ENCODE measurements at regions not wholly inside any gene's neighbourhood (a gene's known extent, or its start where the extent isn't known, plus 50 kb on each side); places are given as distances from the start of the nearest gene placed in this dataset.

DNA sequence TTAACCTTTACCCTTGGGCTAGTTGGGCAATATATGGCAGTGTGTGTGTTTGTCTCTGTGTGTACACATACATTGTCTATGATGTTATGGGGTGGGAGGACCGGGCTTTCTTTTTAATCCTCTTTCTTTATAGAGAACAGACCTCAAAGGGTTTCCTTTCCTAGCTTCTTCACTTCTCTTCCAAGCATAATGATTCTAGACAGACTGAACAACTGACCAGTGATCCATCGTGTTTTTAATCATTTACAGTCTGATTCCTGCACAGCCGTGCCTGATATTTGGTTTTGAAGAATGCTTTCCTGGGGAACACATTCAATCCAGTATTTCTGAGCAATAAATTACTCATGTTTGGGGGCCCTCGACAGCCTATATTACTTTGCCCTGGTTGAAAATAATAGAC is 481.1 kb upstream of the DCN start:
- TF ChIP-seq, protein P1, sequence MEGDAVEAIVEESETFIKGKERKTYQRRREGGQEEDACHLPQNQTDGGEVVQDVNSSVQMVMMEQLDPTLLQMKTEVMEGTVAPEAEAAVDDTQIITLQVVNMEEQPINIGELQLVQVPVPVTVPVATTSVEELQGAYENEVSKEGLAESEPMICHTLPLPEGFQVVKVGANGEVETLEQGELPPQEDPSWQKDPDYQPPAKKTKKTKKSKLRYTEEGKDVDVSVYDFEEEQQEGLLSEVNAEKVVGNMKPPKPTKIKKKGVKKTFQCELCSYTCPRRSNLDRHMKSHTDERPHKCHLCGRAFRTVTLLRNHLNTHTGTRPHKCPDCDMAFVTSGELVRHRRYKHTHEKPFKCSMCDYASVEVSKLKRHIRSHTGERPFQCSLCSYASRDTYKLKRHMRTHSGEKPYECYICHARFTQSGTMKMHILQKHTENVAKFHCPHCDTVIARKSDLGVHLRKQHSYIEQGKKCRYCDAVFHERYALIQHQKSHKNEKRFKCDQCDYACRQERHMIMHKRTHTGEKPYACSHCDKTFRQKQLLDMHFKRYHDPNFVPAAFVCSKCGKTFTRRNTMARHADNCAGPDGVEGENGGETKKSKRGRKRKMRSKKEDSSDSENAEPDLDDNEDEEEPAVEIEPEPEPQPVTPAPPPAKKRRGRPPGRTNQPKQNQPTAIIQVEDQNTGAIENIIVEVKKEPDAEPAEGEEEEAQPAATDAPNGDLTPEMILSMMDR (IDR thresholded peaks at IDR 0.05; ENCODE audit: extremely low read depth, missing control alignments) = no peak
- DNase-seq (ENCODE audit: low spot score) = no peak

DNA sequence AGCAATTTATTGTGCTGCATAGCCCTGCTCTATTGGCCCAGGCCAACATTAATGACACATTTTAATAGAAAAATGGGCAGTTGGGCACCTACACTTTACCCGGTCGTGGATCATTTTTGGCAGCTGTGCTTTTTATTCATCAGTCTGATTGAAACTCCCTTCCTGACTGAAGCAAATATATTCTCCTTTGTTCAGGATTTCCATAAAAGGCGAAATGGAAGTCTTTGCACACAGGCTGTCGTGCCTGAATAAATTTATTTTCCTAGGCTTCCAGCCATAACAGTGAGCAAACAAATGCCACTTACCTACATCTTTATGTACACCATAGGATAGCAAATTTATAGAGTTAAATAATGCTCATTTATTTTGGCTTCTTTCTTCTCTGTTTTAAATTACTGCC is 480.7 kb upstream of the DCN start:
- DNase-seq (ENCODE audit: low spot score) = no peak
- TF ChIP-seq, protein P1 (IDR thresholded peaks at IDR 0.05; ENCODE audit: extremely low read depth, missing control alignments) = no peak

DNA sequence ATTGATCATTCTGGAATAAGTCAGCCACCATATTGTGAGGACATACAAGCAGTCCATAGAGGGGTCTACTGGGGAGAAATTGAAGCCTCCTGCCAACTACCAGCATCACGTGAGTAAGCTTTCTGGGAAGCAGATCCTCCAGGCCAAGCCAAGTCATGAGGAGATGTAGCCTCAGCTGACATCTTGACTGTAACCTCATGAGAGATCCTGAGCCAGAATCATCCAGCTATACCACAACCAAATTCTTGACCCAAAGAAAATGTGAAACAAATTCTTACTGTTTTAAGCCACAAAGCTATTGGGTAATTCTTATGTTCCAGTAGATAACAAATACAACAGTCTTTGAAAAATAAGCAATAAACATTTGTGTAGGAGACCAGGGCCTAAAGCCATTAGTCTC is 479.4 kb upstream of the DCN start:
- TF ChIP-seq, protein P1 (IDR thresholded peaks at IDR 0.05; ENCODE audit: extremely low read depth, missing control alignments) = no peak
- DNase-seq (ENCODE audit: low spot score) = no peak

DNA sequence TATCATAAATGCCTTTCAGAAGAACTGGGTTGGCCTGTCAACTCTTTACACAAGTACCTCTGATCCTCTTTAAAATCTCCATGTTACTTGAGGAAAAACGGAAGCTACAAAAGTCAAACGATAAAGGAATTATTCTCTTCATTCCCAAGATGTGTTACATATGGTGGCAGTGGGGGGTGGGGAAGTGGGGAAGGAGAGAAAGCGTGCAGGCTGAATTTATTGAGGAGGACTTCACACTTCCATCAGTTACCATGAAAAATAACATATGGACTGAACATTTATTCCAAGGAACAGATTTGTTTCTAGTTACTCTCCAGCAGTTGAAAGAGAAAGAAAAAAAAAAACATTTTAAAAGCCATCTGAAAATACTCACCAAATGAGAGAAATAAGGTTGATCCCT is 474.4 kb upstream of the DCN start:
- no peak for DNase-seq (ENCODE audit: low spot score)
- TF ChIP-seq, protein P1 (IDR thresholded peaks at IDR 0.05; ENCODE audit: extremely low read depth, missing control alignments) = no peak

DNA sequence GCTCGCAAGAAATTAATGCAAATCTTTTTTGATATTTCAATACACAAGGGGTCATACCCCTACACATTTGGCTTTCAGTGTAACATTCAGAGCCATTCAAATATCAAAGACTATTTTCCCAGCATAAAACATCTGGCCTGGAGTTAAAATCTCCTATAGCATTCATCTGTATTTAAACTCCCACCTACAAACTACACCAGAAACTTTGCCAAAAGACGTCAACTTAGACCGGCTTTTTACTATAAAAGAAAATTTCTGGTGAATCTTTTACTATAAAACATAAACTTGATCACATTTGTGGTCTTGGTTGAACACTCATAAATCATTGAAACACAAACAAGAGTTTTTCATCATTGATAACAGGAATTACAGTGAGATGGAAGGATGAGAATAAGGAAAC is 473.3 kb upstream of the DCN start:
- no peak for DNase-seq (ENCODE audit: low spot score)
- TF ChIP-seq, protein P1 (IDR thresholded peaks at IDR 0.05; ENCODE audit: extremely low read depth, missing control alignments) = no peak

DNA sequence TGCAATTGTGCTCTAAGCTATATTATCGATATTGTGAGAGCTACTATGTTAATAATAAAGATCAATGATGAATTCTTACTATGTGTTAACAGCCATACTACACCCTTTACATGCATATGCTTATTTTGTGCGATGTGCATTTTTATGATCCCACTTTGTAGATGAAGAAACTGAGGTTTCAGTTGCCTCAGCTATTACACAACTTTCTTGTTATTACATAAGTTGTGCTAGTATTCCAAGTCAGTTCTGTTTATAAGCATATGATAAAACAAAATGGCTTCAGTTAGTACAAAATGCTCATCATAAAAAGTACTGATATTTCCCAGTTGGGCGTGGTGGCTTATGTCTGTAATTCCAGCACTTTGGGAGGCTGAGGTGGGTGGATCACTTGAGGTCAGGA is 471.5 kb upstream of the DCN start:
- TF ChIP-seq, protein P1 (IDR thresholded peaks at IDR 0.05; ENCODE audit: extremely low read depth, missing control alignments) = no peak
- DNase-seq (ENCODE audit: low spot score) = no peak

DNA sequence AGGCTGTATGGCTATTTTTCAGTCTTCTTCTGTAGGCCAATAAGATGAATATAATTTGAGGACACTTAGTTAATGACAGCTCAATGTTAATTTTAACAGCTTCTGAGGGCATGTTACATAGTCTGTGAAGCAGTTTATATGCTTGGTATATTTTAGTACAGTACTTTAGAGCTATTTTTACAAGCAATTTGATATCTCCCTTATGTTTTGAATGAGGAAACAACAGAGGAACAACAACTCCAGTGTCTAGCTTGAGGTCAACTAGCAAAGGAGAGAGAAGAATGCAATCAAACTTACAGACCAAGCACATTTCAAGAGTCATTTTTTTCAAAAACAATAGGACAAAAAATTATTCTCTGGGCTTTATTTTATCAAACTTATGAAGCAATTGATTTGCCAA is 469.1 kb upstream of the DCN start:
- no peak for DNase-seq (ENCODE audit: low spot score)
- TF ChIP-seq, protein P1 (IDR thresholded peaks at IDR 0.05; ENCODE audit: extremely low read depth, missing control alignments) = no peak
